Vagina (tissue), 2 donors: ENCODE measurements at regions not wholly inside any gene's neighbourhood (a gene's known extent, or its start where the extent isn't known, plus 50 kb on each side); places are given as distances from the start of the nearest gene placed in this dataset.

Experiments
- DNase-seq, 2 donors: peaks; one replicate each; pipeline ENCODE4 v3.0.0-alpha.2; 2017; ENCODE audit errors: extremely low spot score in 2 of 2
- H3K27ac ChIP-seq: fragments of 200-600 bp; sonication (generic); one replicate; pipeline ENCODE4 v1.5.1; 2019
- H3K27me3 ChIP-seq: fragments of 200-600 bp; sonication (generic); one replicate; pipeline ENCODE4 v1.5.1; 2019
- H3K36me3 ChIP-seq, 2 donors: fragments of 200-600 bp; sonication (generic); one replicate each; pipeline ENCODE4 v1.5.1; 2017 to 2019
- H3K4me1 ChIP-seq: fragments of 200-600 bp; sonication (generic); one replicate; pipeline ENCODE4 v1.5.1; 2019
- H3K4me3 ChIP-seq, 2 donors: fragments of 200-600 bp; sonication (generic); 1 replicate in 1 of 2; 2 replicates in 1 of 2; pipeline ENCODE4 v1.5.1; 2016 to 2019
- H3K9me3 ChIP-seq: fragments of 200-600 bp; sonication (generic); one replicate; pipeline ENCODE4 v1.5.1; 2019
- CTCF ChIP-seq, 3 experiments: fragments of 450-650 bp in 2 of 3; fragments of 200-600 bp in 1 of 3; sonication (generic) in 1 of 3; IDR thresholded peaks; one replicate each; pipeline ENCODE4 v1.5.1; 2017 to 2019; ENCODE audit warnings: antibody characterized with exemption in 3 of 3, mild to moderate bottlenecking in 2 of 3, moderate library complexity in 2 of 3
- POLR2A ChIP-seq, 2 donors: fragments of 450-650 bp; IDR thresholded peaks; one replicate each; pipeline ENCODE4 v1.6.1; 2017; ENCODE audit warnings: antibody characterized with exemption in 2 of 2, mild to moderate bottlenecking in 2 of 2, moderate library complexity in 2 of 2
- POLR2AphosphoS5 ChIP-seq, 2 donors: sonication (generic); formaldehyde crosslinking; IDR thresholded peaks; one replicate each; pipeline ENCODE4 v1.9.0; 2017; ENCODE audit warnings: antibody characterized with exemption in 2 of 2, mild to moderate bottlenecking in 2 of 2, low read depth in 1 of 2; ENCODE audit not compliant: insufficient read depth in 1 of 2
- intact Hi-C: fragments of 100-400 bp; cut with DNase I; formaldehyde crosslinking; loops from one replicate; pipeline ENCODE4 v1.15.1; 2023

- no peaks in the 10 kb centered on the region for H3K36me3 ChIP-seq
- no peak for TF ChIP-seq CTCF (IDR thresholded peaks at IDR 0.05)
- no peak for TF ChIP-seq POLR2AphosphoS5 (IDR thresholded peaks at IDR 0.05; ENCODE audit: insufficient read depth in 1 of 2, low read depth in 1 of 2)
- TF ChIP-seq POLR2A (IDR thresholded peaks at IDR 0.05) = no peak
- no peak for DNase-seq
- H3K4me3 ChIP-seq = no peak overlapping the region
- no peak overlapping the region for H3K27ac ChIP-seq
- H3K4me1 ChIP-seq = no peaks in the 10 kb centered on the region
- H3K9me3 ChIP-seq = no peaks in the 10 kb centered on the region
- intact Hi-C loops = no loop called here
- no peaks in the 10 kb centered on the region for H3K27me3 ChIP-seq
Observed at GRCh38 chr12:97299847-97300246, 162.8 kb upstream of the RMST start.

DNA sequence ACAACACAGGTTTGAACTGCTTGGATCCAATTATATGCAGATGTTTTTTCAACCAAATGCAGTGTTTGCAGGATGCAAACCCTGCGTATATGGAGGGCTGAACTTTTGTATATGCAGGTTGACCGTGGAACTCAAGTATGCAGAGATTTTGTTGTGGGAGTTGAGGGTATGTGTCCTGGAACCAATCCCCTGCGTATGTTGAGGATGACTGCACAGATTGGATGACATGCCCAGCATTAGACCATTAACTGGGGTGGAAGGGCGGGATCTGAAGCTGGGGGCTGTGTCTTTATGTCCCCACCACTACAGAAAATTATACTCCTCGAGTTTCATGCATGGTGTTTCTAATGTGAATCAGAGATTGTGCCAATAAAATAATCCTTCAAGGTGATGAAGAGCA lies 162.2 kb upstream of the RMST start:
- intact Hi-C loops = no loop called here
- H3K27ac ChIP-seq = no peak overlapping the region
- no peaks in the 10 kb centered on the region for H3K9me3 ChIP-seq
- H3K27me3 ChIP-seq = no peaks in the 10 kb centered on the region
- H3K4me3 ChIP-seq = no peak overlapping the region
- no peaks in the 10 kb centered on the region for H3K36me3 ChIP-seq
- no peaks in the 10 kb centered on the region for H3K4me1 ChIP-seq
- DNase-seq = no peak
- TF ChIP-seq POLR2A (IDR thresholded peaks at IDR 0.05) (no peak), POLR2AphosphoS5 (IDR thresholded peaks at IDR 0.05; ENCODE audit: insufficient read depth in 1 of 2, low read depth in 1 of 2) (no peak), CTCF (IDR thresholded peaks at IDR 0.05) (no peak)

GRCh38 chr12:97300891-97301290 lies 161.7 kb upstream of the RMST start:
- H3K9me3 ChIP-seq = no peaks in the 10 kb centered on the region
- no peaks in the 10 kb centered on the region for H3K27me3 ChIP-seq
- no peak overlapping the region for H3K27ac ChIP-seq
- H3K4me1 ChIP-seq = no peaks in the 10 kb centered on the region
- TF ChIP-seq POLR2A (IDR thresholded peaks at IDR 0.05) (no peak), CTCF (IDR thresholded peaks at IDR 0.05) (no peak), POLR2AphosphoS5 (IDR thresholded peaks at IDR 0.05; ENCODE audit: insufficient read depth in 1 of 2, low read depth in 1 of 2) (no peak)
- intact Hi-C loops = no loop called here
- DNase-seq = no peak
- H3K4me3 ChIP-seq = no peak overlapping the region
- no peaks in the 10 kb centered on the region for H3K36me3 ChIP-seq

DNA sequence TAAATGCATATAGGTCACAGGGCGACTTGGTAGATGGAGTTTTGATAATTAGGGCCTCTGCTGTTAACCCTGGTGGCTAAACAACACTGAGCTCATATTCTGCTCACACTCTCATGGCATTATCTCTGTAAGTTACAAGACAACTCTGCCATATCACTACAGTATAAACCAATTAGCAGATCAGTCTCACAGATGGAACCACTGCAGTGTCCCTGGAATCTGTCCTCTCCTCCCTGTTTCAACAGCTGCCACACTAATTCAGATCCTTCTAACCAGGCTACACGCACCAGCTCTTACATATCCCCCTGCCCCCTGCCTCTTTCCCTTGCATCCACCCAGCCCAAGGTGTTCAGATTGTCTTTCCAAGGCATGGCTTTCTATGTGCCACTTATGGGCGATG lies 161.0 kb upstream of the RMST start:
- intact Hi-C loops = no loop called here
- DNase-seq = no peak
- no peaks in the 10 kb centered on the region for H3K27me3 ChIP-seq
- H3K27ac ChIP-seq = no peak overlapping the region
- no peaks in the 10 kb centered on the region for H3K36me3 ChIP-seq
- H3K9me3 ChIP-seq = no peaks in the 10 kb centered on the region
- TF ChIP-seq POLR2A (IDR thresholded peaks at IDR 0.05) (no peak), POLR2AphosphoS5 (IDR thresholded peaks at IDR 0.05; ENCODE audit: insufficient read depth in 1 of 2, low read depth in 1 of 2) (no peak), CTCF (IDR thresholded peaks at IDR 0.05) (no peak)
- no peaks in the 10 kb centered on the region for H3K4me1 ChIP-seq
- no peak overlapping the region for H3K4me3 ChIP-seq

DNA sequence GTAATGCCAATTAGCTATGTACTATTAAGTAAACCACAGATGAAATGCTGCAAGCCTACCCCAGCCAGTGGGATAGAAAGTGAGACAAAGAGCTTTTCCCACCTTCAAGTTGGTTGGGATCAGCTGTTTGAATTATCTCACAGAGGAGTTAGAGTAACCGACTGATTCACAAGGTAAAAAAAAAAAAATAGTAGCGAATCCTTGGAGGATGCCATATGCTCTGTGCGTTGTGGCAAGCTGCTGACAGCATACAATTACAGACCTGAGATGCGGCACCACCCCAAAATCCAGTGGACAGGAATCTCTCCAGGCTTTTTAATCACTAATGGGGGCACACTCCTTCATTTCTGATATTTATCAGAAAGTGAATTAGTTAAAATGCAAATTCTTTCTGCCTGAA lies 157.0 kb upstream of the RMST start:
- no peaks in the 10 kb centered on the region for H3K4me1 ChIP-seq
- no peaks in the 10 kb centered on the region for H3K36me3 ChIP-seq
- H3K27me3 ChIP-seq = no peaks in the 10 kb centered on the region
- H3K9me3 ChIP-seq = no peaks in the 10 kb centered on the region
- H3K4me3 ChIP-seq = no peak overlapping the region
- intact Hi-C loops = no loop called here
- no peak for DNase-seq
- no peak for TF ChIP-seq CTCF (IDR thresholded peaks at IDR 0.05)
- TF ChIP-seq POLR2AphosphoS5 (IDR thresholded peaks at IDR 0.05; ENCODE audit: insufficient read depth in 1 of 2, low read depth in 1 of 2) = no peak
- no peak for TF ChIP-seq POLR2A (IDR thresholded peaks at IDR 0.05)
- no peak overlapping the region for H3K27ac ChIP-seq
